PFSK-1 (cell line): ENCODE measurements at regions not wholly inside any gene's neighbourhood (a gene's known extent, or its start where the extent isn't known, plus 50 kb on each side); places are given as distances from the start of the nearest gene placed in this dataset.

Source experiments
- FOXP2 ChIP-seq: optimal IDR thresholded peaks from 2 replicates; pipeline ENCODE3; 2011; ENCODE audit warnings: borderline replicate concordance, control low read depth, inconsistent platforms; ENCODE audit not compliant: insufficient read depth; ENCODE audit errors: extremely low read length, extremely low read depth
- POLR2AphosphoS5 ChIP-seq: IDR thresholded peaks from 2 replicates; pipeline ENCODE4 v1.6.1; 2012; ENCODE audit warnings: low read depth, mild to moderate bottlenecking, control low read depth, low read length, moderate library complexity
- SIN3A ChIP-seq: IDR thresholded peaks from 2 replicates; pipeline ENCODE4 v1.6.1; 2012; ENCODE audit warnings: mild to moderate bottlenecking, low read length, moderate library complexity, borderline replicate concordance; ENCODE audit not compliant: insufficient read depth
- TAF1 ChIP-seq: IDR thresholded peaks from 2 replicates; pipeline ENCODE4 v1.6.1; 2012; ENCODE audit warnings: low read length, control low read depth, borderline replicate concordance; ENCODE audit not compliant: insufficient read depth
- TF ChIP-seq, protein P1 (sequence below), 2 experiments: IDR thresholded peaks; 2 replicates each; pipeline versions ENCODE4 v1.6.1 to v1.8.0; 2011 to 2012; ENCODE audit warnings: low read depth in 2 of 2, low read length in 2 of 2, control low read depth in 1 of 2, inconsistent platforms in 1 of 2, mild to moderate bottlenecking in 1 of 2, moderate library complexity in 1 of 2; ENCODE audit not compliant: insufficient read depth in 1 of 2

DNA sequence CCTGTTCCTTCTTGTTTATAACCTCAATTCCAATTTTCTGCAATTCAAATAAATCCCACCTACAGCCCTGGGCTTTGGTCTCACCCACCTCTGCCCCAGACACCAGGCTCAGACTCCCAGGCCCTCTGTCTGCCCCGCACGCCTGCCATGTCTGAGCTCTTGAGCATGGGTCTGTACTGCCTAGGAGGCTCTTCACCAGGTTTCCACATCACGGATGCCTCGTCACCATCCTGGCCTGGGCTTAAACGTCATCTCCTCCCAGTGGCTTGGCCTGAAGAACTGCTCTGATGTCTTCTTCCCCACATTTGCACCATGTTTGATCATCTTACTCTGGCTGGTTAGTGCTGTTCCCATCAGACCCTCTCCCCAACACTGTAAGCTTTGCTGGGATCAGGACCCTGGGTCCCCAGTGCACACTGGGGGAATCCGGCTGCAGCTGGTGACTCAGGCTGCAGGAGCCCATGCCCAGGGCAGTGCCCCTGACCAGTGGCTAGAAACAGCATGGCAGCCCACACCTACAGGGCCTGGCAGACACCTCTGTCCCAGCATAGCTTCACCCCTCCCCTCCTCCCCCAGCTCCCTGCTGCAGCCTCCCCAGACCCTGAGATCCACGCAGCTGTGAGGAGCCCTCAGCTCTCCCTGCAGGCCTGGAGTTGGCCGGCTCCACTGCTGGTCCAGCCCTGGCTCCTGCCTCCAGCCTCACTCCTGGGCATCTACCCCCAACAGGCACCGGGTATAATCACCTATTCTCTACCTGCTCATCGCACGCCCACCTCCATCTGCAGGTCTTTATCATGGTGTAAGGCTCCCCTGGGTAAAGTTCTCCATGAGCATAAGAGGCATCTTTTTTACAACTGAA is 162.8 kb upstream of the NSMCE3 start:
- no peak for TF ChIP-seq TAF1
- no peak for TF ChIP-seq FOXP2
- no peak for TF ChIP-seq SIN3A
- no peak for TF ChIP-seq POLR2AphosphoS5
- TF ChIP-seq, protein P1, sequence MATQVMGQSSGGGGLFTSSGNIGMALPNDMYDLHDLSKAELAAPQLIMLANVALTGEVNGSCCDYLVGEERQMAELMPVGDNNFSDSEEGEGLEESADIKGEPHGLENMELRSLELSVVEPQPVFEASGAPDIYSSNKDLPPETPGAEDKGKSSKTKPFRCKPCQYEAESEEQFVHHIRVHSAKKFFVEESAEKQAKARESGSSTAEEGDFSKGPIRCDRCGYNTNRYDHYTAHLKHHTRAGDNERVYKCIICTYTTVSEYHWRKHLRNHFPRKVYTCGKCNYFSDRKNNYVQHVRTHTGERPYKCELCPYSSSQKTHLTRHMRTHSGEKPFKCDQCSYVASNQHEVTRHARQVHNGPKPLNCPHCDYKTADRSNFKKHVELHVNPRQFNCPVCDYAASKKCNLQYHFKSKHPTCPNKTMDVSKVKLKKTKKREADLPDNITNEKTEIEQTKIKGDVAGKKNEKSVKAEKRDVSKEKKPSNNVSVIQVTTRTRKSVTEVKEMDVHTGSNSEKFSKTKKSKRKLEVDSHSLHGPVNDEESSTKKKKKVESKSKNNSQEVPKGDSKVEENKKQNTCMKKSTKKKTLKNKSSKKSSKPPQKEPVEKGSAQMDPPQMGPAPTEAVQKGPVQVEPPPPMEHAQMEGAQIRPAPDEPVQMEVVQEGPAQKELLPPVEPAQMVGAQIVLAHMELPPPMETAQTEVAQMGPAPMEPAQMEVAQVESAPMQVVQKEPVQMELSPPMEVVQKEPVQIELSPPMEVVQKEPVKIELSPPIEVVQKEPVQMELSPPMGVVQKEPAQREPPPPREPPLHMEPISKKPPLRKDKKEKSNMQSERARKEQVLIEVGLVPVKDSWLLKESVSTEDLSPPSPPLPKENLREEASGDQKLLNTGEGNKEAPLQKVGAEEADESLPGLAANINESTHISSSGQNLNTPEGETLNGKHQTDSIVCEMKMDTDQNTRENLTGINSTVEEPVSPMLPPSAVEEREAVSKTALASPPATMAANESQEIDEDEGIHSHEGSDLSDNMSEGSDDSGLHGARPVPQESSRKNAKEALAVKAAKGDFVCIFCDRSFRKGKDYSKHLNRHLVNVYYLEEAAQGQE (IDR thresholded peaks at IDR 0.05; ENCODE audit: insufficient read depth in 1 of 2, low read depth in 2 of 2, low read length in 2 of 2), result no peak

DNA sequence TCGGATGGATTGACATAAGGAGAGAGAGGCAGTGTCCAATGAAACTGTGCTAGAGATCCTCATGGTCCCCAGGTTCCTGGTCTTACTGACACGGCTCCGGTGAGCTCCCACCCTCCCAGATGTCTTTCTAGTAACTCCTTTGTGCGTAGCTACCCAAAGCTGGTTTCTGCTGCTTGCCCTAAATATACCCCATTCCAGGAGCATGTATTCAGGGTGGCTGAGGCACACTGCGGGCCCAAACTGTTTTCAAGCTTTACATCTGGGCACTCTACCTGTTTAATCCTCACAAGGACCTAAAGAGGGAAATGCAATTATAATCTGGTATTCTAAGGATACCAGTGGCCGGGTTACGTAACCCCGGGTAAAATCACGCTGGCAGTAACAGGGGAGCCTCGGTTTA is 161.2 kb upstream of the NSMCE3 start:
- no peak for TF ChIP-seq FOXP2
- no peak for TF ChIP-seq POLR2AphosphoS5
- TF ChIP-seq, protein P1 (IDR thresholded peaks at IDR 0.05; ENCODE audit: insufficient read depth in 1 of 2, low read depth in 2 of 2, low read length in 2 of 2), result no peak
- TF ChIP-seq SIN3A, result no peak
- no peak for TF ChIP-seq TAF1

DNA sequence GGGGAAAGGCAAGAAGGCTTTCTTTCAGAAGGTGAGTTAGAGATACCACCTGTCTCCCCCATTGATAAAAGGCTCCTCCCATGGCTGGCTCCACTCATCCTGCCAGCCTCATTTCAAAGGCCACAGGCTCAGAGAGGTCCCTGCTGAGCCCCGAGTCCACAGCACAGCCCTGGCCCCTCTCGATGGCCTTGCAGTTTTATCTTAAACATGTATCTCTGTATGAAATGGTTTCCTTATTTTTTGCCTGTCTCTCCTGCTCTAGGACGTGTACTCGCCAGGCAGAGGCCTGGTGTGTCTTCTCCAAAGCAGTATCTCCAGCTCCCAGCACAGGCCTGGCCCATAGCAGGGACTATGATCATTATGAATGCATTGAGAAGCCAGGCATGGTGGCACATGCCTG is 160.5 kb upstream of the NSMCE3 start:
- no peak for TF ChIP-seq TAF1
- TF ChIP-seq FOXP2, result no peak
- no peak for TF ChIP-seq POLR2AphosphoS5
- TF ChIP-seq, protein P1 (IDR thresholded peaks at IDR 0.05; ENCODE audit: insufficient read depth in 1 of 2, low read depth in 2 of 2, low read length in 2 of 2), result no peak
- TF ChIP-seq SIN3A, result no peak

DNA sequence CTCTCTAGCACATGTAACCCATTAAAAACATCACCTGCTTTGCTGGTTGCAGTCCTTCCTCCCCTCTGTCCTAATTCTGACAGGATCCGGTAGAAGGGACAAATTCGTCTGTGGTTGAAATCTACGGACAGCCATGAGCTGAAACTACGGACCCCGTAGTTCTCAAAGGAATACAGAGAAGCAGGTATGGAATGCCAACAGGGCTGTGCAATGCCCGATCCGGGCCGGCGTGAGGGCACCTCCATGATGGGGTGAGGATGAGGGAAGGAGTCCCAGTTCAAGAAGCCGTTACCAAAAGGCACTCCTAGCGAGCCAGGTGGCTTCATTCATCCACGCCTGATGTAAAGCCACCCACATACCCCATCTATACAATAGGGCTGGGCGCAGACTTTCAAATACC is 160.0 kb upstream of the NSMCE3 start:
- no peak for TF ChIP-seq FOXP2
- TF ChIP-seq TAF1, result no peak
- TF ChIP-seq POLR2AphosphoS5, result no peak
- no peak for TF ChIP-seq SIN3A
- TF ChIP-seq, protein P1 (IDR thresholded peaks at IDR 0.05; ENCODE audit: insufficient read depth in 1 of 2, low read depth in 2 of 2, low read length in 2 of 2), result no peak
